SK-N-MC (cell line): ENCODE measurements at regions not wholly inside any gene's neighbourhood (a gene's known extent, or its start where the extent isn't known, plus 50 kb on each side); places are given as distances from the start of the nearest gene placed in this dataset.

Experiments used
- EZH2 ChIP-seq: fragments of 200-600 bp; sonication (generic); IDR thresholded peaks from one replicate; pipeline ENCODE4 v1.6.1; 2017; ENCODE audit warnings: antibody characterized with exemption
- FOXP2 ChIP-seq: optimal IDR thresholded peaks from 2 replicates; pipeline ENCODE3; 2011; ENCODE audit warnings: mild to moderate bottlenecking, moderate library complexity; ENCODE audit not compliant: insufficient read depth; ENCODE audit errors: extremely low read length, control extremely low read depth
- POLR2AphosphoS5 ChIP-seq: IDR thresholded peaks from 2 replicates; pipeline ENCODE4 v1.6.1; 2012; ENCODE audit warnings: mild to moderate bottlenecking, low read depth, low read length, borderline replicate concordance

DNA sequence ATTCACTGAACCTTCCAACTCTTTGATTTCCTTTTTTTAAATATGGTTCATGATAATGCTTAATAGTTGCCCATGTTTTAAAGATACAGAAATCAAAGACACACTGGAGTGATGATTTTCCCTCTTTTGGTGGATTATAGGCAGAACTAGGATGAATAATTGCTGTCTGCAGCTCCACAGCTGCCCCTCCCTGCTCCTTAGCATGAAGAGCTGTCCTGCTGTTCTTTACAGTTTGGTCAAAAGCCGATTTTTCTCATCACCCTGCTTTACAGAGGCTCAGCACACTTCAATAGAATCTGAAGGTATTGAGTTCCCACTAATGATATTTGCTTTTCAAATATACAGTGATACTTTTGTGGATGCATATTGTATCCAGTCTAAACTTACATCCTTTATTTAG lies 202.6 kb downstream of the AASDHPPT start:
- TF ChIP-seq EZH2 (no peak), POLR2AphosphoS5 (no peak), FOXP2 (no peak)
